ENCODE measurements at regions not wholly inside any gene's neighbourhood (a gene's known extent, or its start where the extent isn't known, plus 50 kb on each side); places are given as distances from the start of the nearest gene placed in this dataset.

DNA sequence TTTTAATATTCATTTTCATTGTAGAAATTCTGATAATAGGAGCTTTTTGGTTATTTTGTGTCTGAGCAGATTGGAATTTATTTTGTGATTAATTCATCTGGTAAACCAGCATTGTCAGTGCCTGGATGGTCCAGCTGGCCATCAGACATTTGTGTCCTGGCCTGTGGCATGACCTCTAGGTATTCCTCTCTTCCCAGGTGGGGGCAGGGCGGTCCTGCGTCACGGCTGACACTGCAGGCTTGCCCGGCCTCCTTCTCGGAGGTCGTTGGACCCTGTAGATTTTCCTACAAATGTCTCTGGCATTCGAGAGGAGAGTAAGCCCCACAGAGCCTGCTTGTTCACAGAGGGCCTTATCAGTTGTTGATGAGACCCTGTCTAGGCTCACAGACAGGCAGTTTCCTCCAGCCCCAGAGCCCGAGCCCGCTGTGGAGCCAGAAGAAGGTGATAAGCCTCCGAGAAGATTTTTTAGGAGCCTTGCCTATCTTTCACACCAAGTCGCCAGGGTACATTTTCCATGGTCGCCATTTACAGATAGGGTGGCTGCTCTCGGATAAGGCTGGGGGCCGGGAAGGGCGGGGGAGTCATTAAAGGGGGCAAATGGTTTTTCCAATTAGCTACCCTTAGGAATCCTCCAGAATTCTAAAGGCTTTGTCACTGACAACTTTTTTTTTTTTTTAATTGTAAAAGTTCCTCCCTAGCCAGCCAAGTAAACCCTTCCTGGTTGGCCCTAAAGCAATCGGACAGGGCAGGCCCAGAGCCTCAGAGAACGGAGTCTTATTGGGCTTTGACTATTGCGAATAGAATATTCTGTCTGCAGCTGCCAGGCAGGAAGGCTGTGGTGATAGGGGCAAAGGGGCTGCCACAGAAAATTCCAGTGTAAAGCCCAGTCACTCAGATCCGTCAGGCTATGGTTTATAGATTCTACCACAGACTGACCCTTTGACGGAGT is 78.1 kb upstream of the TBX20 start:
- TF ChIP-seq FOXP2 (optimal IDR thresholded peaks at IDR 0.05; ENCODE audit: borderline replicate concordance, extremely low read depth, extremely low read length, insufficient read depth) (no peak), POLR2AphosphoS5 (IDR thresholded peaks at IDR 0.05; ENCODE audit: low read depth, low read length) (no peak)

GRCh38 chr7:35329026-35329425 is 75.1 kb upstream of the TBX20 start:
- TF ChIP-seq SIN3A (IDR thresholded peaks at IDR 0.05; ENCODE audit: borderline replicate concordance, insufficient read depth, low read length), result no peak
- TF ChIP-seq, protein P1, sequence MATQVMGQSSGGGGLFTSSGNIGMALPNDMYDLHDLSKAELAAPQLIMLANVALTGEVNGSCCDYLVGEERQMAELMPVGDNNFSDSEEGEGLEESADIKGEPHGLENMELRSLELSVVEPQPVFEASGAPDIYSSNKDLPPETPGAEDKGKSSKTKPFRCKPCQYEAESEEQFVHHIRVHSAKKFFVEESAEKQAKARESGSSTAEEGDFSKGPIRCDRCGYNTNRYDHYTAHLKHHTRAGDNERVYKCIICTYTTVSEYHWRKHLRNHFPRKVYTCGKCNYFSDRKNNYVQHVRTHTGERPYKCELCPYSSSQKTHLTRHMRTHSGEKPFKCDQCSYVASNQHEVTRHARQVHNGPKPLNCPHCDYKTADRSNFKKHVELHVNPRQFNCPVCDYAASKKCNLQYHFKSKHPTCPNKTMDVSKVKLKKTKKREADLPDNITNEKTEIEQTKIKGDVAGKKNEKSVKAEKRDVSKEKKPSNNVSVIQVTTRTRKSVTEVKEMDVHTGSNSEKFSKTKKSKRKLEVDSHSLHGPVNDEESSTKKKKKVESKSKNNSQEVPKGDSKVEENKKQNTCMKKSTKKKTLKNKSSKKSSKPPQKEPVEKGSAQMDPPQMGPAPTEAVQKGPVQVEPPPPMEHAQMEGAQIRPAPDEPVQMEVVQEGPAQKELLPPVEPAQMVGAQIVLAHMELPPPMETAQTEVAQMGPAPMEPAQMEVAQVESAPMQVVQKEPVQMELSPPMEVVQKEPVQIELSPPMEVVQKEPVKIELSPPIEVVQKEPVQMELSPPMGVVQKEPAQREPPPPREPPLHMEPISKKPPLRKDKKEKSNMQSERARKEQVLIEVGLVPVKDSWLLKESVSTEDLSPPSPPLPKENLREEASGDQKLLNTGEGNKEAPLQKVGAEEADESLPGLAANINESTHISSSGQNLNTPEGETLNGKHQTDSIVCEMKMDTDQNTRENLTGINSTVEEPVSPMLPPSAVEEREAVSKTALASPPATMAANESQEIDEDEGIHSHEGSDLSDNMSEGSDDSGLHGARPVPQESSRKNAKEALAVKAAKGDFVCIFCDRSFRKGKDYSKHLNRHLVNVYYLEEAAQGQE (IDR thresholded peaks at IDR 0.05; ENCODE audit: insufficient read depth in 1 of 2, low read depth in 2 of 2, low read length in 2 of 2), result no peak
- TF ChIP-seq POLR2AphosphoS5 (IDR thresholded peaks at IDR 0.05; ENCODE audit: low read depth, low read length), result no peak
- no peak for TF ChIP-seq TAF1 (IDR thresholded peaks at IDR 0.05; ENCODE audit: borderline replicate concordance, insufficient read depth, low read length)
- no peak for TF ChIP-seq FOXP2 (optimal IDR thresholded peaks at IDR 0.05; ENCODE audit: borderline replicate concordance, extremely low read depth, extremely low read length, insufficient read depth)

GRCh38 chr7:35319606-35320005 is 65.7 kb upstream of the TBX20 start:
- TF ChIP-seq POLR2AphosphoS5 (IDR thresholded peaks at IDR 0.05; ENCODE audit: low read depth, low read length) (no peak), TAF1 (IDR thresholded peaks at IDR 0.05; ENCODE audit: borderline replicate concordance, insufficient read depth, low read length) (no peak), FOXP2 (optimal IDR thresholded peaks at IDR 0.05; ENCODE audit: borderline replicate concordance, extremely low read depth, extremely low read length, insufficient read depth) (no peak), SIN3A (IDR thresholded peaks at IDR 0.05; ENCODE audit: borderline replicate concordance, insufficient read depth, low read length) (no peak)
- TF ChIP-seq, protein P1 (IDR thresholded peaks at IDR 0.05; ENCODE audit: insufficient read depth in 1 of 2, low read depth in 2 of 2, low read length in 2 of 2), result no peak

- TF ChIP-seq, protein P1 (IDR thresholded peaks at IDR 0.05; ENCODE audit: insufficient read depth in 1 of 2, low read depth in 2 of 2, low read length in 2 of 2), result no peak
- no peak for TF ChIP-seq POLR2AphosphoS5 (IDR thresholded peaks at IDR 0.05; ENCODE audit: low read depth, low read length)
- TF ChIP-seq FOXP2 (optimal IDR thresholded peaks at IDR 0.05; ENCODE audit: borderline replicate concordance, extremely low read depth, extremely low read length, insufficient read depth), result no peak
- TF ChIP-seq TAF1 (IDR thresholded peaks at IDR 0.05; ENCODE audit: borderline replicate concordance, insufficient read depth, low read length), result no peak
- TF ChIP-seq SIN3A (IDR thresholded peaks at IDR 0.05; ENCODE audit: borderline replicate concordance, insufficient read depth, low read length), result no peak
Observed at GRCh38 chr7:35316549-35316948, 62.6 kb upstream of the TBX20 start.

DNA sequence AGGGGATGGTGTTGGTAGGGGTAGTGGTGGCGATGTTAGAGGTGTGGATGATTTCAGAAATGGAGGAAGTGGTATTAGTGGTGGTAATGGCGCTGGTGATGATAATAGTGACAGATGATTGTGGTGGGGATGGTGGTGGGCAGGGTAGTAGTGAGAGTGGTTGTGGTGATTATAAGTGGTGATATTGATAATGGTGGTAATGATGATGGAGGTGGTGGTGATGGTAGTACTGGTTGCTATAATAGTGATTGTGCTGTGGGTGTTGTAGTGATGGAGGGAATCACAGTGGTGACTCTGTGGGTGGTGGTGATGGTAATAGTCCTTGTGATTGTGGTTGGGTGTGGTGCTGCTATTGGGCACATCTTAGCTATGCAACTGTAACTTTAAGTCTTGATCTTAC is 61.6 kb upstream of the TBX20 start:
- TF ChIP-seq FOXP2 (optimal IDR thresholded peaks at IDR 0.05; ENCODE audit: borderline replicate concordance, extremely low read depth, extremely low read length, insufficient read depth) (no peak), POLR2AphosphoS5 (IDR thresholded peaks at IDR 0.05; ENCODE audit: low read depth, low read length) (no peak), SIN3A (IDR thresholded peaks at IDR 0.05; ENCODE audit: borderline replicate concordance, insufficient read depth, low read length) (no peak), TAF1 (IDR thresholded peaks at IDR 0.05; ENCODE audit: borderline replicate concordance, insufficient read depth, low read length) (no peak)
- TF ChIP-seq, protein P1 (IDR thresholded peaks at IDR 0.05; ENCODE audit: insufficient read depth in 1 of 2, low read depth in 2 of 2, low read length in 2 of 2), result no peak
